SHP77 (cell line): ENCODE measurements at regions not wholly inside any gene's neighbourhood (a gene's known extent, or its start where the extent isn't known, plus 50 kb on each side); places are given as distances from the start of the nearest gene placed in this dataset.
"Not testable (repeated sequence)": the region's sequence is repeated elsewhere in the genome, so short reads cannot be mapped to it uniquely, and the experiment has no call there.

ENCODE experiments used
- DNase-seq, 2 experiments: peaks; one replicate each; lab custom pipeline; 2025; lab: John Stamatoyannopoulos, UW

DNA sequence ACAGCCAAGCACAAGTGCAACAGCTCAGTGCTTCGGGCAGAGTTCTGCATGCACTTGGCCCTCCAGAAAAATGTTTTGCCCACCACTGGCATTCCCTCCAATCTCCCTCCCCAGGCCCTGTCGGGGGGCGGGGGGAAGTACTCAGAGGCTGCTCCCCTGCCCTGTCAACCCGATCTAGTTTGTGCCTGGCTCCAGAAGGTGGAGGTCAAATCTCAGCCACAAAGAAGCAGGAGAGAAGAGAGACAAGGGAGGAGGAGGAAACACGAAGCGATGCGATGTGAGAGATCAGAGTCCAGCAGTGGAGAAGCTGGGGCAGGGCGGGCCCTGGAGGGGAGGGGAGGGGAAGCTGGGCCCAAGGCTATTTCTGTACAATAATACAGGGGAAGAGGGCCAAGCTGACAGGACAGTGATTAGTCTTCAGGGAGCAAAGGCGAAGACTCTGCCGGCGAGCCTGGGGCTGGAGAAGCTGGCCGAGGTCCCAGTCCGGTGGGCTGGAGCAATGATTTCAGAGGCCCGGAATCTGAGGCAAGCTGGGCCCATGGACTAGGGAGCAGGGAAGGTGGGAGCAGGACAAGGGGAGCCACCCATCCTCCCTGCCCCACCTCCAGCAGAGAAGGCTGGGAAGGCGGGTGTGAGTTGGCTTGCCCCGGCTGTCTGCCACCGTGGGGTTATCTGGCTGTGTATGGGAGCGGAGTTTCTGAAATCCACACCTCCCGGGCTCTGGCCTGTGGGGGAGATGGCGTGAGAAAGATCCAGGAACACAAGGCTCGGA lies 167.1 kb downstream of the EFNB1 start:
- DNase-seq: no peak

DNA sequence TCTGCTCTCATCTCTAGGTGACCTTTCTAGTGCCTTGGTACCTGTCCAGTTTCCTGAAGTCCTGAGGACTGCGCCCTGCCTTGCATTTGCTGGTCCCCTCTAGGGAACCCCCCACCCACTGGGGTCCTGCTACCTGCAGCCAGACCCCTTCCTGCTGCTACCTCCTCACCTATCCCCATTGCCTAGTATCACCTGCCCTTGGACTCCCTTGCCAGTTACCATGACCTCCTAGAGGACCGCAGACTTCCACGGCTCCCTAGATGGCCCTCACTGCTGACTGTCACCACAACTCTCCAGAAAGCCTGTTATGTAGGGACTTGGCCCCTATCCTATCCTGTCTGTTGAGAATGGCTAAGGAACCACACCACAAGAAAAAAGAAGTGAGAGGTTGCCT lies 166.6 kb downstream of the EFNB1 start:
- DNase-seq: no peak

DNA sequence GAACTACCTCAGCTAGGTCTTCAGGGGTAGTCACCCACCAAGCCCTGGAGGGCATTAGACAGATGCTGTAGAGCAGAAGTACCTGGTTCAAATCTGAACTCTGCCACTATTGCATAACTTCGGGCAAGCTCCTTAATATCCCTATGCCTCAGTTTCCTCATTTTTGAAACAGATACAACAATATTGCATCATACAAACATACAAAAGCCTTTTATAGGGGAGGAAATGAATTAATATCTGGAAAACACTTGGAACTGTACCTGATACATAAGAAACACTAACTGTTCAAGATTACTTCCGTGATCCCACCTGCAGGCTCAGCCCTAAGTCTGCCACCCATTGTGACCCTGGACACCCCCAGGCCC lies 166.1 kb downstream of the EFNB1 start:
- no peak for DNase-seq

DNA sequence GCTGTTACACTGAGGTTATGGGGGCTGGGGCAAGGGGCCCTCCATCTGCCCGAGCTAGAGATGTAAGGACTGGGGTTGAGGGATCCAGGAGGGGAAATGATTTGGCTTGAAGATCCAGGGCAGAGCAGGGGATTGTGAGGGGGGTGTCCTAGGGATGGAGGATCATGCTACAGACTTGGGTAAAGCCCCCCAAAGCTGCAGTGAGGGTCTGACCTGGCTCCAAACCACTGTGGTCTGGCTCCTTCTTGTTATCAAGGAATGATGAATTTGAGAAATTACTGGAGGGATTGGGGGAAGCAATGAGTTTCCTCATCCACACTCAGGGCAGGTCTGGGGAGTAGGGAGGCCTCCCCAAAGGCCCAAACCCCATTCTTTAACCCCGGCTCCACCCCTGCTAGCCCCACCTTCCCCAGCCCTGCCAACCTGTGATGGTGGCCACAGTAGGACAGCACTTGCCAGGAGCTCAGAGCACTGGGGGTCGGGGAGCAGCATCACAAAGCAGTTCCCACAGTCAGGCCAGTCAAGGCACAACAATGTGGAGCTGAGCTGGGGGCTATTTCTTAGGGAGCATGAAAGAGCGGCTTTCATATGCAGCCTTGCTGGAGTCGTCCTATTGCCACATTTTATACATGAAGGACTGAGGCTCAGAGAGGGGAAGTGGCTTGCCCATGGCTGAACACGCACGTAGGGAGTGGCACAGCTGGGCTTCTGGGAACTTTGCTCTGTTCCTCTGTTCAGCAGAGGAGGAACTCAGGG lies 165.5 kb downstream of the EFNB1 start:
- DNase-seq: no peak

DNA sequence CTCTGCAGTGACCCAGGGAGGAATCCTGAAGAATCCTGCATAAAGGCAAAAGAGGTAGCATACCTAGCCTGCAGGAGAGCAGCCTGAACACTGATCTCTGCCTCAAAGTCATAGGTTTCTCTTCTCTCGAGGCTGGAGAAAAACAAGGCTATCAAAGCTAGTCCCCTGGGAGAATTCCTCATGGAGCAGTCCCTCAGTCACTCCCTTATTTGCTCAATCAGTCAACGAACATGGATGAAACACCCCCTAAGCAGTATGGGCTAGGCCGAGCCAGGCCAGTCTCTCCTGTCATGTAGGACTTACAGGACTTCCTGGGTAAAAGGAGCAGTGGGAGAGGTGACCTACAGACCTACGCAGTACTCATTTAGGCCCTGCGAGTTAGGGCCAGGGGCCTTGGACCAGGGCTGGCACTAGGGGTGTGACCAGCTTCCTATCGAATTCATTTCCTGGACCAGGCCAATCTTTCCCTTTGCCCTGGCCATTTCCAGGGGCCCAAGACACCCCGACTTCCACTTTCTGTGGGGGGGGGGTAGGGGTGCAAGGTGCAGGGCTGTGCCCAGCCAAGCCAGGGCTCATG lies 164.1 kb downstream of the EFNB1 start:
- DNase-seq: no peak

DNA sequence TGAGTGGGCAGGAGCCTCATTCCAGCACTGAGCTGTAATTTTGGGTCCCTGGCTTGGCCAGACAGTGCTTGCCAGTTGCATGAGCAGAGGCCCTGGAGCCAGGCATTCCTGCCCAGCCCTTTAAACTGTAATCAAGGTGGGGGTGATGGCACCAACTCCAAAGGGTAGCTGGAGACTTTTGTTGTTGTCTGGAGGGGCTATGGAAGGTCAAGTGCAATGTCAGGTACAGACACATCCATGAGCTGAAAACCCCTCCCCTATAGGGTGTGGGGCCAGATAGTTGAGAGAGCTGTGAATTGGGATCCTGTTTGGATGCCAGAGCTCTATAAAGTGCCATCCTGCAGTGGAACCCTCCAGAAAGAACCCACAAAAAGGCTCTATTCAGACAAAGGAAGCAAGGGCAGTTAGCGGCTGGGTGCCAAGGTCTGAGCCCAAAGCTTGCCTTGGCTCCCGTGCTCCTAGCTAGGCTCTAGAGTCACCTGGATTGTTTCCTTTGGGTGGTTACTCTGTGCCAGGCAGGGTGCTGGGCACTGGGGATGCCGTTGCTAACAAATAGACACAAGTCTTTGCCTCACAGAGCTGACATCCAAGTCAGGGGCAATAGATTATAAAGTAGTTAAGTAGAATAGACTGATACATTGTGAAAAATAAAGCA lies 163.0 kb downstream of the EFNB1 start:
- DNase-seq: no peak

DNA sequence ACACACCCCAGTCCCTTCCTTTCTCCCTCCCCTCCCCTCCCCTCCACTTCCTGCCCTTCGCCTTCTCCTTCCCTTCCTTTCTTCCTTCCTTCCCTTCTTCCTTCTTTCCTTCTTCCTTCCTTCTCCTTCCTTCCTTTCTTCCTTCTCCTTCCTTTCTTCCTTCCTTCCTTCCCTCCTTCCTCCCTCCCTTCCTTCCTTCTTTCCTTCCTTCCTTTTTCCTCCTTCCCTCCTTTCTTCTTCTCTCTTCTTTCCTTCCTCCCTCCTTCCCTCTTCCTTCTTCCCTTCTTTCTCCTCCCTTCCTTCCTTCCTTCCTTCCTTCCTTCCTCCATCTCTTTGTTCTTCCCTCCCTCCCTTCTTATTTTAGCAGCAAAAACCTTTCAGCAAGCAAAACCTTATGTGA lies 162.1 kb downstream of the EFNB1 start:
- DNase-seq: no peak

DNA sequence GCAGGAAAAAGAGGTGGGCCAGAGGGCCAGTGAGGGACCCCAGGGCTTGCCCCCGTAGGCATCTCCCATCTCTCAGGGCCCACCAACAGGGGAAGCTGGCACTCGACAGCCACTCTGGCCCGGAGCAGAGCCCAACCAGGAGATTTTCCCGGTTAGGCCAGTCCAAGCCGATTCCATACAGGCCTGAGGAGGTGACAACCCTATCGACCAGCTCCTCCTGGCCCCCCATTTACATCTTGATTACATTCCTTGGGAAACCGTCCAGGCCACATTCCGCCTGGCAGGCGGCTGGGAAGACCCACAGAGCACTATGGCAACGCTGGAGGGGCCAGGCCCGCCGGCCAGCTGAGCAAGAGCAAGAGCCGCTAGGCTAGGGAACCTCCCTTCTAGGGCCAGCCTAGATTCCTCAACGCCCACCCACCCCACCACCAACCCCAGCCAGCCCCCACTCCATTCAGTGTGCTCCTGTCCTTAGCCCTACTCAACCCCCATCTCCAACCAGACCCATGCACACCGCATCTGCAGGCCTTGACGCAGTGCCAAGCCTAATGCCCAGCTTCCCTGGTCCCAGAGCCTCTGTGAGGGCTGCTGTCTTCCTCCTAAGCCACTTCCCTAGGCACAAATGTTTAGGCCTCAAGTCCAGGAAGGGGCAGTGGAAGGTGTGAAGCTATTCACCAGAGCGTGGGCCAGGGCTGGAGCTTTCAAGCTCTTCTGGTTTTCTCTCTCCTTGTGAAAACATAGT lies 161.2 kb downstream of the EFNB1 start:
- no peak for DNase-seq

DNA sequence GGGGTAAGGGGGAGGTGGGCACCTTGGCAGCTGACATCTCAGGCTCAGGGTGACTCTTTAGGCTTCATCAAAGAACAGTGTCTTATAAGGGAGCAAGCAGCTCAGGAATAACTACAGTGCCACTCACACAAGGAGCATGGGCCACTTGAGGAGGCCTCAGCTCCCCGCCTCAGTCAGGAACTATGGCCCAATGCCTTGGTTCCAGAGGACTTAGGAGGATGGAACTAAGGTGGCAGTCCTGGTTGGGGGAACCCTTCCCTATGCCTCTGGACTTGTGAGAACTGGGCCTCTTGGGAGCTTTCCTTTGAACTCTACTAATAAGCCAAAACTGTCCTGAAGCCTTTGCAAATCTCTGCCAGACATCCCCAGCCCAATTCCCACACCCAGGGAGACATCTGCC lies 160.6 kb downstream of the EFNB1 start:
- no peak for DNase-seq

DNA sequence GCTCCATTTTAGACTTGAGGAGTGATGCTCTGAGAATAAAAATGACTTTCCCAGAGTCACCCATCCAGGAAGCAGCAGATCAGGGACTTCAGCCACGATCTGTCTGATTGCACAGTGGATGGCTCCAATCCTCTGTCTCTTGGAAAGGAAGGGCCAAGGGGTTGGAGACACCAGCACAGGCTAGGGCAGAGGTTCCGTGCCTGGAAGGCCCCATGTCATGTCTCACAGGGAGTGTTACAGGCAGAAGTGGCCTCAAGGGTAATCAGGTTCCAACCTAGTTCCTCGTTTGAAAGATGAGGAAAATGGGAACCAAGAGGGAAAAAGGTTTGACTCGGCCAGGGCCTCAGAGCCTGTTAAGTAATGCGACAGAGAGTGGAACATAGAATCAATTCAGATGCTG lies 160.0 kb downstream of the EFNB1 start:
- no peak for DNase-seq

DNA sequence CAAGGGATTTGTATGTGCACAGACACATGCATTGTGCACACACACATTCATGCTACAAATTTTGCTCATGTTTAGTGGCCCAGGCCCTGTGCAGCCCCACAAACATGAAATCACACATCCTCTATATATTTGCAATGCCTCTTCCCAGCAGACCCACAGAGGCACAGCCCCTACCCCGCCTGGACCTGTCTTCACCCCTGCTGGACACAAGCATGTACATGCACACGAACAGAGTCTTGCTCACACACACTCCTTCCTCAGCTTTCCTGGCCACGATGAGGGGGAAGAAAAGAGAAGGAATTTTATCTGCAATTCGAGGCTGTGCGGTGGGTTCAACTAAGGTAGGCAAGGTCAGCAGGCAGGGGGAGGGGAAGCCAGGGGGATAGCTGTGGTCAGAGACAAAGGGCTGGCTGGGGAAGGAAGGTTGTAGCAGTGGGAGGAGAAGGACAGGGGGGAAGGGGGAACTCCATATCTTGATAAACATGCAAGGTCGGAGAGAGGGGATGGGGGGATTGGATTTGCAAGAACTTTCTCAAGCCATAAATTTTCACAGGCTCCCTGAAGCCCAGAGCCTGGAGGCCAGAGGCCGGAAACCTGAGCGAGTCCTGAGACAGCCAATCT lies 156.4 kb downstream of the EFNB1 start:
- DNase-seq: no peak

DNA sequence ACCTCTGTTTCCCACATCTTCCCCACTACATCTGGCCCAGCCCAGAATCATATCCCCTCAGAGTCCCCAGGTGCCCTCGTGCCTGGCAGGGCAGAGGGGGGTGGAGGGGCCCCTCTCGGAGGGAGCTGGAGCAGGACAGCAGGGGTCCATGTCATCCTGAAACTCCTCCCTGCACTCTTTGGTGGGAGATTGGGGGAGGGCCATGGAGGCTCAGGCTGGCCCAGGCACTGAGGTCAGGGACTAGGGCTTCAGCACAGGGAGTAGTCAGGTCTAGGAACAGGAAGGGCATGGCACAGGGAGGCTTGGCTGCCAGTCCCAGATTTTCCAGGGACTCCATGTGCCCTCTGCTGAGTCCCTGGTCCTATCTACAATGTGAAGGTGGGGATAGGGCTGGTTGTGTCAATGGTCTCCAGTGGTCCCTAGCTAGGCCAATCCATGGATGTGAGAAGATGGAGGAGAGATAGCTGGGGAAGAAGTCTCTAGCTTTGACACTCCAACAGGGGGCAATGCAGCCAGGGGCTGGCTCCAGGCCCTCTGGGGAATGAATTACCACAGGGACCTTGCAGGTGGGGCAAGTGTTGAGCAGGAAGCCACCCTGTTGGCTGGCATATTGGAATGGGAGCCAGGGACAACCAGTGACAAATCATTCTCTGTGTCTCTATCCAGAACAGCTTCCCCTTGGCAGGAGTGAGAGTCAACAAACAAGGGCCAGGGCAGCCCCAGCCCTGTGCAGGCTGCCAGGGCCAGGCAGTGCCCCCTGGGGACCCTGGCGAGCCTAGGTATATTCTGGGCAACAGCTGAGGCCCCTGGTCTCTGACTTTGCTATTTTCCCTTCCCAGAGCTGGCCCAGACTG lies 154.4 kb downstream of the EFNB1 start:
- DNase-seq: no peak

DNA sequence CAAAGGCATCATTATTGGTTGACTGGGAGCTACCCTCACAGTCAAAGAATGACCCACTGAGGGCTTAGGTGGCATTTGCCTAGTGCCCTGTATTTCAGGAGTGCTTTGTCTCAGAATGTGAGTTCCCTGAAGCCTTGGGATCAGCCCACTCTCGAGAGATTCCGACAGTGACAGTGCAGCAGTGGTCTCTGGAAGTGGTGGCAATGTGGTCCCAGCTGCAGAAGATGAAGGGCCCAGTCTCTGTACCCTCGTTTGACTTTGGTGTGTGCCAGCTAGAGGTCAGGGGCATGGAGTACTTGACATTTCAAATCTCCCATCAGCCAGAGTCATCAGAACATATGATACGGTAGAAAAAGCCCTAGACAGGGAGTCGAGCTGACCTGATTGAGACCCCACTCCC lies 153.7 kb downstream of the EFNB1 start:
- DNase-seq: no peak

DNA sequence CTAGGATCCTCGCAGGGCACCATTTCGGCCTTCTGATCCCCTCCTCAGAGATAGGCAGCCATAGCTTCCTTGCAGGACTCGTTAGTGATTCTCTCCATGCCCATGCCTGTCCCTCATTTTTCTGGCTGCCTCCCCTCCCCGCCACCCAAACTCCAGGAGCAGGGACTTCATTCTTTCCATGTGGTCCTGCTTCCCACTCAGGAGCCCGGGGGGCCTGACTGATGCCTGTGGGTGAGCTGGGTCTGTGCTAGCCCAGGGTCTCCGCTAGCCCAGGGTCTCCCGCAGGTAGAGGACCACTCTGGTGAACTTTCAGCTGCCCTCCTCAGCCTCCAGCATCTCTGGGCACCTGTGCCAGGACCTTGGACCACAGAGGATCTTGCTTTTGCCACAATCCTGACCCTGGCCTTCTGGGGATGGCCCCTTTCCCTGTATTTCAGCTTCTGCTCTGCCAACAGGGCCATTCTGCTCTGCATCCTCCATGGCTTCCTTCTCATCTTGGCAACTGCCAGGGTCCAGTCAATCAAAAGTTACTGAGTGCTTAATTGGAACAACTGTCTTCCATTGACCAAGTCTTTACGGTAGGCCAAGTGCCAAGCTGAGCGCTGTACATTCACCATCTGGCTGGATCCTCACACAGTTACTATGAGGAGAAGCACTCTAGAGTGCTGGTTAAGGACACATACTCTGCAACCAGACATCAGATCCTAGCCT lies 152.2 kb downstream of the EFNB1 start:
- no peak for DNase-seq

DNA sequence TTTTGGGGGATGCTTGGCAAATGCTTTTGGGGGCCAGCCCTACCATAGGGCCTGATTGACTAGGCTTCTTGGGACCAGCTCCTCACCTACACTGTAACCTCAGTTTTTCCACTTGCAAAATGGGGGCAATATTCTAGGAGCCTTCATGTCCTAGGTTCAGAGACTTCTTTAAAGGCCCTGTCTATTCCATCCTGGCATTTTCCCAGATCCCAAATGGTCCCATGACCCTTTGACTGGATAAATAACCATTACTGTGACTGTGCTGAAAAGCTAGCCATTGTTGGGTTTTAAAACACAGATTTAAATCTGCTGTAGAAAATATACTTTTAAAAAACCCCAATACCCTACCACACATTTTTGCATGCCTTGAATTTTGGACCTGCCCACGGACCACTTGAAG lies 149.8 kb downstream of the EFNB1 start:
- DNase-seq: no peak

DNA sequence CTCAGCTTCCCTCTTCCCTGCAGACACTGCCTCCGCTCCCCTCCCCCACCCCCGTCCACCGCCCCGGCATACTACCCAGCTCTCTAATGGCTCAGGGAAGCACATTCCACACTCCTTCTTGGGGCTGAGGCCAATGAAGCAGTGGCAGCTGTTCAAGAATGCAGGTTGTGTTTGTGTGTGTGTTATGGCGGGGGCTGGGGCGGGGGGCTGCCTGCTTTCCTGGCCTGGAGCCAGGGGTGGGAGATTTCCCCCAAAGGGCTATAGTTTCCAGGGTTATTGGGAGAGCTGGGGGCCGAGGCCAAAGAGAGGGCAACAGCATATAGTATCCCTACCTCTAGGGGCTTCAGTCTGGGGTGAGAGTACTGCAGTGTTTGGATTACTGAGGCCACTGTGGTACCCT lies 149.4 kb downstream of the EFNB1 start:
- no peak for DNase-seq

DNA sequence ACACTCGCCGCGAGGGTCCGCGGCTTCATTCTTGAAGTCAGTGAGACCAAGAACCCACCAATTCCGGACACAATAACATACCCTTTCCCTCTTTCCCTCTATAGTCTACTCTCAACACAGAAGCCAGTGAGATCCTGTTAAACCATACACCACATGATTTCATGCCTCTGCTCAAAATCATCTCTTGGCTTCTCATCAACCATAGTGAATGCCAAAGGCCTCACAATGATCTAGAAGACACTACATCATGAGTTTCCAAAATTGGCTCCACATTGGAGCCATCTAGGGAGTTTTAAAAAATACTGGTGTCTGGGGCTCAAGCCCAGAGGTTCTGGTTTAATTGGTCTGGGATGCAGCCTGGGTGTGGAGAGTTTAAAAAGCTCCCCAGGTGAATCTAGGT lies 124.5 kb downstream of the EFNB1 start:
- no peak for DNase-seq

DNA sequence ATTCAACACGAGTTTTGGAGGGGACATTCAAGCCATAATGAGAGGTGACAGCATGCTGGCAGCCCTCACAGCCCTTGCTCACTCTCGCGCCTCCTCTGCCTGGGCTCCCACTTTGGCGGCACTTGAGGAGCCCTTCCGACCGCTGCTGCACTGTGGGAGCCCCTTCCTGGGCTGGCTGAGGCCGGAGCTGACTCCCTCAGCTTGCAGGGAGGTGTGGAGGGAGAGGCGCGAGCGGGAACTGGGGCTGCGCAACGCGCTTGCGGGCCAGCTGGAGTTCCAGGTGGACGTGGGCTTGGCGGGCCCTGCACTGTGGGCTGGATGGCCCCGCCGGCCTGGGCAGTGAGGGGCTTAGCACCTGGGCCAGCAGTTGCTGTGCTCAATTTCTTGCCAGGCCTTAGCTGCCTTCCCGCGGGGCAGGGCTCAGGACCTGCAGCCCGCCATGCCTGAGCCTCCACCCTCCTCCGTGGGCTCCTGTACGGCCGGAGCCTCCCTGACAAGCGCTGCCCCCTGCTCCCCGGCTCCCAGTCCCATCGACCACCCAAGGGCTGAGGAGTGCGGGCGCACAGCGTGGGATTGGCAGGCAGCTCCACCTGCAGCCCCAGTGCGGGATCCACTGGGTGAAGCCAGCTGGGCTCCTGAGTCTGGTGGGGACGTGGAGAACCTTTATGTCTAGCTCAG lies 123.3 kb downstream of the EFNB1 start:
- DNase-seq: not testable (repeated sequence)

DNA sequence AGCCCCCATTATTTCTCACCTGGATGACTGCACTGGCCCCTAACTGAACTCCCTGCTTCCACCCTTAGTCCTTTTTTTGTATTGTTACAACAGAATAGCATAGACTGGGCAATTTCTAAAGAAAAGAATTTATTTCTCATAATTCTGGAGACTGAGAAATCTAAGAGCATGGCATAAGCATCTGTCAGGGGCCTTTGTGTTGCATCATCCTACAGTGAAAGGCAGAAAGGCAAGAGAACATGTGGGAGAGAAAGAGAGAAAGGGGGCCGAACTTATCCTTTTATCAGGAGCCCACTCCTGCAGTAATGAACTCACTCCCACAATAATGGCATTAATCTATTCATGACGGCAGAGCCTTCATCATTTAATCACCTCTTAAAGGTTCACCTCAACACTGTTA lies 122.1 kb downstream of the EFNB1 start:
- DNase-seq: no peak
